Stimulated activated CD8-positive, alpha-beta memory T cell treated with anti-CD3 and anti-CD28 coated beads, Interleukin-2, amount 100 ng/mL, for 48 hours (primary cell): ENCODE measurements at regions not wholly inside any gene's neighbourhood (a gene's known extent, or its start where the extent isn't known, plus 50 kb on each side); places are given as distances from the start of the nearest gene placed in this dataset.
"Not testable (repeated sequence)": the region's sequence is repeated elsewhere in the genome, so short reads cannot be mapped to it uniquely, and the experiment has no call there.

Source experiments
- DNase-seq, 2 donors: peaks; one replicate each; pipeline ENCODE4 v3.0.0-alpha.2; 2020; ENCODE audit warnings: low read depth in 2 of 2

DNA sequence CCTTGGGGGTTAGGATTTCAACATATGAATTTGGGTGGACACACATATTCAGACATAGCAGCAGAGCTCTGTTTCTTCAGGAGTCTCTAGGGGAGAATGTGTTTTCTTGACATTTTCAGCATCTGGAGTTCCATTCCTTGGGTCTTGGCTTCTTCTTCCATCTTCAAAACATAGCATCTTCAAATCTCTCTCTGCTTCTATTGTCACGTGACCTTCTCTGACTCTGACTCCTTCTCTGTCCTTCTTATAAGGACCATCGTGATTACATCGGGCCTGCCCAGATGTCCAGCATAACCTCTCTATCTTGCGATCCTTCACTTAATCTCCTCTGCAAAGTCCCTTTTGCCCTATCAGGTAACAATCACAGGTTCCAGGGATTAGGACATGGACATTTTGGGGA, 101.0 kb upstream of the CHD6 start:
- DNase-seq, result no peak

DNA sequence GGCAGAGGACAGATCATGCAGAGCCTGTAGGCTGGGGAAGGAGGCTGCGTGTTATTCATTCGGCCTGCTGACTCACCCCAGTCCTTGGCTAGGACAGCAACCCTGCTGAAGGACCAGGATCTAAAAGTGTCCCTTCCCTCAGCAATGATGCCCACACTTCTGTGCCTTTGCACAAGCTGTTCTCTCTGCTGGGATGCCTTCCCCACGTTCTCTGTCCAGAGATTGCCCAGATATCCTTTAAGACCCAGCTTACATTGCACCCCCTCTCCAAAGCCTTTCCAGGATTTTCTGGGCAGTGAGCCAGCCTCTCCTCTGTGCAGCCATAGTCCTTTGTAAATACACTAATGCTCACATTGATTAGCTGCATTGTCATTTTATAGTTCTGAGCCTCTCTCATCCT, 99.3 kb upstream of the CHD6 start:
- DNase-seq, result no peak

DNA sequence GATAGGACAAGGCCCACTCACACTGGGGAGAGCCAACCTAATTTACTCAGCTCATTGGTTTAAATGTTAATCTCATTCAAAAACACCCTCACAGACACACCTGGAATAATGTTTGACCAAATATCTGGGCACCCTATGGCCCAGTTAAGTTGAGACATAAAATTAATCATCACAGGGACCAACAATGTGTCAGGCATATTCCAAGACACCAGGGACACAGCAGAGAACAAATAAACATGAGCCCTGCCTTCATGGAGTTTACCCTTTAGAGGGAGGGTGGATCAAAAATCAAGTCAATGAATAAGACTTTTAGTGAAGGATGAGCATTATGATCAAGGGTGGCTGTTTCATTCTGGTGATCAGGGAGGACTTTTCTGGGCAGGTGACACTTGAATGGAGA, 98.7 kb upstream of the CHD6 start:
- no peak for DNase-seq

DNA sequence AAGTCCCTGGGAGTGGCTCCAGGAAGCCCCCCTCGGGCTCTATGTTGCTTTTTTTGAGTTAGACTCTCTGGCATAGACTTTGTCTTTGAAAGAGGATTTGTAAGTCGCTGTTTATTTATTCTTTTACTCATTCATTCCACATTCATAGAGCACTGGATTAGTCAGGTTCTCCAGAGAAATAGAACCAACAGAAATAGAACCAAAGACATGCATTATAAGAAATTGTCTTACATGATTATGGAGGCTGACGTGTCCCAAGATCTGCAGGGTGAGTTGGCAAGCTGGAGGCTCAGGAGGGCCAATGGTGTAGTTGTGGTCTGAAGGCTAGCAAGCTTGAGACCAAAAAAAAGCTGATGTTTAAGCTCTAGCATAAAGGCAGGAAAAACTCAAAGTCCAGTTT, 98.3 kb upstream of the CHD6 start:
- no peak for DNase-seq

DNA sequence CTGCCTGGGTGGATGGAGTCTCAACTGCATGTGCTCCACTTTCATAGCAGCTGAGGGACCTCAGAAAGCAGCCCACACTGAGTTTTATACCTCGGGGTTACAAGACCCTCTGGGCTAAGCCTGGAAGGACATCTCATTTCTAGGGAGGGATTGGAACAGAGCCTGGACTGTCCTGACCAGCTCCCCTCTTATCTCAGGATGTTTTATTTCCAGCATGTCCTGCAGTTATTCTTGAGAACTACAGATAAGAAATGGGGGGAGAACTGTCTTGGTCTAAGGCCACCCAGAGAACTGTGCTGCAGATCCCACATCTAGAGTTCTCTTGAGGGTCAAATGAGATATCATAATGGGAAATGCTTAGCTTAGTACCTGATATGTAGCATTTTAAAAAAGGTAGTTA, 97.3 kb upstream of the CHD6 start:
- no peak for DNase-seq

DNA sequence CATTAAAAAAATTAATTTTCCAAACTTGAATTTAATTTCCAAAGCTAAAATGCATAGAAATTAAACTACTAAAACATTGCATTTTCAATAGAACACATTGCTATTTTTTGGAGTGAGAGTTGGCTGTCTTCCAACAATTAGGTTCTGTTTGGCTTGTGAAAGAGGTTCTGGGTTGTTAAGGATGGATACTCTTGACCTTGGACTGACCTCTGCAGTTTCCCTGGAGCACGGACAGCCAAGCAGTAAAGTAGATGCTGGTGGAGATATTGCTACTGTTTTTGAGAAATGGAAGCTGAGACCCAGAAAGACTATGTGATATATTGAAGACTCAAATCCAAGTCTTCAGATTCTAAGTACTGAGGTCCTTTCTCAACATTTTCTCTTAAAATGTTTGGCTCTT, 95.9 kb upstream of the CHD6 start:
- DNase-seq, result no peak

DNA sequence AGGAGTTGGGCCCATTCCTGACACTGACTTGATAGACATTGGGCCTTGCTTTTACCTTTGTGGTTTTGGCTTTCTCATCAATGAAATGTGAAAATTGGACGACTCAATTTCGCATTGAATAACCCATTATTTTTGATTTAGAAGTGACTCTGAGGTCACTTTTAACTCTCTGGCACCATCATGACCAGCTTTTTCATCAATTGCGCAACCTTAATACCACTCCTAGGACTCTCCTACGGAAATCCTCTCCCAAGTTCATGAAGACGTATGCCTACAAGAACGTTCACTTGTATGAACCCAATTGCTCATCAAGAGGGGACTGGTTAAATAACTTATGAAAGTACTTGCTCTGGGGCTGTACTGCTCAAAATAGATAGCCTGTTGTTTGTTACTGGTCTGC, 86.7 kb upstream of the CHD6 start:
- no peak for DNase-seq

DNA sequence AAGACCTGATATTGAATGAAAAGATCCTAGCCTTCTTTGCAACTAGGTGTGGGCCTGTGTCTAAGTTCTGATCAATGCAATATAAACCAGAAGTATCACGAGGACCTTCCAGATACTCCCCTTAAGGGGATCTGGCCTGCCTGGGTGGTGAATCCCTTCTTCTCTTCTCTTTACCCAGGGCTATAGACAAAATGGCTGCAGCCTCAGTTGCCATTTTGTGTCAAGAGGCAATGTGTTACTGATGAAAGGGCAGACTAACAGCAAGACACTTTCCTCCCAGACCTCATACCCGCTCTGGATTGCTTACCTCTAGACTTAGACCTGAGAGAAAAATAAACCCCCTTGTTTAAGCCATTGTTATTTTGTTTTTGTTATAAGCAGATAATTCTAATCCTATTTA, 84.5 kb upstream of the CHD6 start:
- DNase-seq, result no peak

DNA sequence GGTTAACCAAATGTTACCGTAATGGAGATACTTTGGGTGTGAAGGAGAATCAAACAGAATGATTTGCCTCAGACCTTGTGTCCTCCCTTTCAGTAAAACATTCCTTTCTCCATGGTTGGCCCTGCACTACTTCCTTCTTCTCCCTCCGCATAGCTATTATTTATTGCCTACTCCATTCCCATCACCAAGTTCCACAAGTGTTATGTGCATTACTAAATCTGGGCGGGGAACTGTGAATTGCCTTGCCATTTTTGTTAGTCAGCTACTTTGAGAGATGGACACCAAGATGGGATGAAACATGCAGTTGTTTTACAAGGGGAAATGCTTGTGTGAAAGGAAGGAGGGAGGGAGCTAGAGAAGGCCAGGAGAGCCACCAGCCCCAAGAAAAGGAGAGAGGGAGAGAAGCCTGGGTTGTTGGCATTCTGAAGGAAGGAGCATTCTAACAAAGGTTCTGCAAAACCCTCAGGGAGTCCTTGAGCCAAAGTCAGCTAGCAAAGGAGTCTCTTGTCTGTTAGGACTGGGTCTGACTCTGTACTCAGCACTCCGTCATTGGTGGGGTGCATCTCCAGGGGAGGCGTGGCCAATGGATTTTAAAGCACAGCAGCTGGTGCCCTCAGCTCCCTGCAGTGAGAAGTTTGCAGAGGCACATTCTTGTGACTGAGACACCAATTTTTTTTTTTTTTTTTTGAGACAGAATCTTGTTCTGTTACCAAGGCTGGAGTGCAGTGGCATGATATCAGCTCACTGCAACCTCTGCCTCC, 83.6 kb upstream of the CHD6 start:
- DNase-seq, result no peak

DNA sequence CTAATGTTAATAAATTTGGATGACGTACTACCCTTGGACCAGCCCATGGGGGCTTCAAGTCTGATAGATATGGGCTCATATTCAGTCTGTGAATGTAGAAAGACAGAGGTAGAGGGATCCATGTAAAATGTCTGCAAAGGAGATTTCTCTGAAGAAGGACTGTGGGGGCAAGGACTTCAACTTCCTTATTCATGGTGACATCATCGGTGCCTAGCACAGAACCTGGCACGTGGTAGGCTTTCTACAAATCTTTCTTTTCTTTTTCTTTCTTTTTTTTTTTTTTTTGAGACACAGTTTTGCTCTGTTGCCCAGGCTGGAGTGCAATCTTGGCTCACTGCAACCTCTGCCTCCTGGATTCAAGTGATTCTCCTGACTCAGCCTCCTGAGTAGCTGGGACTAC, 81.5 kb upstream of the CHD6 start:
- not testable (repeated sequence) for DNase-seq

DNA sequence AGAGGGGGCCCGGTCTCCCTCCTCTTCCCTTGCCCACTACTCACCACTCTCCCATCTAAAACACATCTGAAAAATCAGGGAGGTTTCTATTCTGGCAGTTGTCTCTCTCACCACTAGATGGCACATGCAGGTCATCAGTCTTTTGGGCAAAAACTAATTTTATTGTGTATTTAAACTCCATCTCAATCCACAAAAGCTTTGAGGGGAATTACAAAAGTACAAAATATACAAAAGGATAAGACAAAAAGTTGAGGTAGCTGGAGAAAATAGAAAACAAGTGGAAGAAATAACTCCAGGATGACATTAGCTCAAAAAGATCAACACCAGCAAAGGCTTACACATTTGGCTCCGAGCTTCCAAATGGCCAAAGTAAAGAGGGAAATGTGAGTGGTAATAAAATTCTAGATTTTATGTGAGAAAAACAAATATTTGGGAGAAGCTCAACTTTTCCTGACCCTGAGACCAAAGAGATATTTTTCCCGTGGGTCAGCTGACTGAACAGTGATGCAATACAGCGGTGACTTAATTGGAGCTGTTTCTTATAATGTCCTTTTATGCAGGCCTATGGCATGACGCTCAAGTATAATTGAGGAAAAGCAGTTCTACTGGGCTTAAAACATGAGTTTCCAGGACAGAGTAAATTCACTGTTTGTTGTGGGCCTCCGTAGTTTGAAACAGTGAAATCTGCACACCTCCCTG, 79.8 kb upstream of the CHD6 start:
- no peak for DNase-seq

DNA sequence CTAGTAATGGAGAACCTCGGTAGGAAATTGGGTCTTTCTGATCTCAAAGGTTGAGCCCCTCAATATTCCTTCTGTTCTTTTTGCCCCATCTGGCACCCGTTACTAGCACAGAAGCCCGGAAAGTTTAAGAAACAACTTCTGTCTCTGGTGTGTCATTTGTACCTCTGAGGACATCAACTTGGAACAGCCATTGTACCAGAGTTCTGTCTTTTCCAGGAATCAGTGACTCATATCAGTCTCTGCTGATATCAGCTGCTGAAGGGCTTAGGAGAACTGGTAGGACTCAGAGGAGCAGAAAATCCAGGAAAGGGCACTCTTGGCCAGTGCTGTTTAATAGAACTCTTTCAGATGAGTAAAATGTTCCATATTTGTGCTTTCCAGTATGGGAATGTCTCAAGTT, 78.3 kb upstream of the CHD6 start:
- no peak for DNase-seq

DNA sequence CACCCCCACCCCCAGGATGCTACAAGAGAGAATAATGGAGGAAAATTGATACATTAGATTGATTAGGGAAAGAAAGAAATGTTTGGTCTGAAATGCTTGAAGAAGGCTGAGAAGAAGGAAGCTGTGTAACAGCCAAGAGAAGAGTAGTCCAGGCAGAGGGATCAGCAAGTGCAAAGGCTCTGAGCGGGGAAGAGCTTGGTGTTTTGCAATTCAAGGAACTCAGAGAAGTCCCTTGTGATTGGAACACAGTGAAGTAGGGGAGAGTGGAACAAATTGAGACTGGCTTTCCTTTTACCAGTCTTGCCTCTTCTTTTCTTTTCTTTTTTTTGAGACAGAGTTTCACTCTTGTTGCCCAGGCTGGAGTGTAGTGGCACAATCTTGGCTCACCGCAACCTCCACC, 76.6 kb upstream of the CHD6 start:
- no peak for DNase-seq

DNA sequence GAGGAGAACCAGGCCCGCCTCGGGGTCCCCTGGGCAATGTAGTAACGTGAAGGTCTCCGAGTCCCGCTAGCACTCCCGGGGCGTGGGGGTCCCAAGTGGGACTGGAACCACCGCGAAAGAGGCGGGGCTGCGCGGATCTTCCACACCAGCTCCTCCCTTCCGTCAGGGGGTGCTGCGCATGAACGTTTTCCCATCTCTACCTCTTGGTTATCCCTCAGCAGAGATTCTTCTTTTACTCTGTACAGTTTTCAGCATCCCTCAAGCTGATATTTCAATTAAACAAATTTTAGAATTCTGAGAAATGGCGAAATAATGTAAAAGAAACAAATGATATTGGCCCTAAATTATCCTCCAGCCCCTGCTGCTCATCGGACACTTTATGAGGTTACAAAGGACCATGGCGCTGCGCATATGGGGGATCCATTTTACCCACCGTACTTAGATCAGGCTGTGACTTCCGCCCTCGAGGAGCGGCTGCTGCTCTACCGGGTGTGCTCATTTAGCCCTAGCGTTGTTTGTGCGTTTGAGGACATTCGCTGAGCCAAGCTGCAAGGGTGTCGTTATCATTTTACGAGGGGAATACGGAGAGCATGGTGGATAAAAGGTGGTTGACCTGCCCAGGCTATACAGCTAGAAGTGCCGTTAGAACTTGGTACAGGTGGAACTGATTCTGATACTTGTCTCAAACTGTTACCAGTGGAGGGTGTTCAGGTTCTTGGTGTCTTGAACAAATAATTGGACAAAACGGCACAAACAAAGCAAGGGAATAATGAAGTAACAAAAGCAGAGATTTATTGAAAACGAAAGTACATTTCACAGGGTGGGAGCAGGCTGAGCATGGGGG, 75.2 kb upstream of the CHD6 start:
- DNase-seq, result peak; percentile 54 to 59

DNA sequence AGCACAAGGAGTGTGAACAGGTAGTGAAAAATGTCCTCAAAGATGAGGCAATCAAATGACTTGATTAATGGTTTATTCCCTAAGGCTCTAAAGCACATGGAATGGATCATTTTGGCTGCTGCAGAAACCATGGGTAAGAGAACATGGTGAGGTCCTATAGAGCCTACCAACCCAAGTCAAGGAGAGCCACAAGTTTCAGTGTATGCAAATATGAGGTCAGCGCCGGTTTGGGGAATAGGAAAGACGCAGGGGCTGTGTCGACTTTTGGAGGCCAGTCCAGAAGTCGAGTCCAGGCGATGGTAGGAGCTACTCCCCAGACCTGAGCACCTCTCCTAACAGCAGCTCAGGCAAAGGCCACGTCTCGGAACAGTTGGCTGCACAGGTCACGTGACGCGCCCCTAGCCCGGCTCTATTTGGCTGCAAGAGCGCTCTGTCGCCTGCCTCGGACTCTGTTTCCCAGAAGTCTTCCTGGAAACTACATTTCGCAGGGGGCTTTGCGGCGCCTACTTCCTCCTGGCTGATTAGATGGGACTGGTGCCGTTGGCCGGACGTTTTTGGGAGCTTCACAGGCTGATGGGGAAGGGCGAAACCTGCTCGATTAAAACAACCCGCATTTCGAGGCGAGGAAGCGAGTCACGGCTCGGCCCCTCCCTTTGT, 74.4 kb upstream of the CHD6 start:
- DNase-seq, result peak; percentile 55 to 59

DNA sequence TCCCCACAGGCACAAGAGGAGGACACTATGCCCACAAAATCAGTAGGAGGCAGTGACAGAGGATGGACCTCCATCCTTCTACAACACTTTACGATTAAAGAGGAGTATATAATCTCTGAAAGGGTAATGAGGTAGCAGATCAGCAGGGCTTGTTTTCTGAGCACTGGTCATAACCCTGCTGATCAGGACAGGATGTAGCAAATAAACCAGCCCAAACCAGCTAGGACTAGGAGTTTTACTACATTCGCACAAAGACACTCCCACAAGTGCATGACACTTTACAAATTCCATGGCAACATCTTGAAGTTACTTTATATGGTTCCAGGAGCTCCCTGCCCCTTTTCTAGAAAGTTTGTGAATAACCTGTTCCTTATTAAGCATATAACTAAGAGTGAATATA, 73.3 kb upstream of the CHD6 start:
- DNase-seq, result no peak

DNA sequence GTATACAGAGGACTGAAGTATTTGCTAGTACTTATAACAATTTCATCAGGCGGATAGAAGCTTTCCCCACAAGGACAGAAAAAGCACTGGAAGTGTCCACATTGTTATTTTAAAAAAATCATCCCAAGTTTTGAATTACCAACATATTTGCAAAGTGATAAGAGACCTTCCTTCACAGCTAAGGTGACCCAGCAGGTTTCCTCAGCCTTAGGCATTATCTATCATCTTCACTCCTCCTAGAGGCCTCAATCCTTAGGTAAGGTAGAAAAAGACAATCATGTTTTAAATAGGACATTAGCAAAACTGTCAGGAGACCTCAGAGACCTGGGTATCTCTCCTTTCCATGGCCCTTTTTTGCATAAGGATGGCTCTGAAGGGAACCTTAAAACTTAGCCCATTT, 72.5 kb upstream of the CHD6 start:
- no peak for DNase-seq

DNA sequence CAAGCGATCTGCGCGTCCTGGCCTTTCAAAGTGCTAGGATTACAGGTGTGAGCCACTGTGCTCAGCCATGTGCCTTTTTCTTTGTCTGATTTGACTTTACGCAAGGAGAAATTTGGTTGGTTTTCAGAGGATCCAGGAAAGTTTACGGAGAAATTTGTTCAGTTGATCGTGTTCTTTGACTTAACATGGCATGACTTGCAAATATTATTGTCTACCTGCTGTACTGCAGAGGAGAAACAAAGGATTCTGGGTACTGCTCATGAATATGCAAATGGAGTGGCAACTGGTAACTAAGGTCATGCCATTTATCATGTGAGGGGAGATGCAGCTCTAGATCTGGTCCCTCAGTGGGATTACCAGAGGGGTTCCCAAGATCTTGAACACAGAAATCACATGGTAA, 68.8 kb upstream of the CHD6 start:
- DNase-seq, result no peak

DNA sequence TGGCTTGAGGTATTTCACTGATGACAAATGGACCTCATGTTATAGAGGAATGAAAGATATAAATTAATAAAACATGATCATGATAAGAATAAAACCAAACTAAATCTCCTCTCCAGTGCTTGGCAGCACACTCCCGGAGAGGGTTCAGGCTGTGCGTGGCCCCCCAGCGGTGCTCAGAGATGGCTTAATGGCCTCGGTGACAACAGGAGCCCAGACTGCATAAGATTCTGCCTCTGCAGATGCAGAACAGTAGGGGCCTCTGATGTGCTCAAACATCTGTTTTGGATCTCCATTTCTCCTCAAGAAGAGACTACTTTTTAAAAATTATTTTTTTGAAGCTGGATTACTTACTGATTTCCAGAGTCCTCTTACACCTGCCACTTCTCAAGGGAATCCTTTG, 67.0 kb upstream of the CHD6 start:
- DNase-seq, result not testable (repeated sequence)

DNA sequence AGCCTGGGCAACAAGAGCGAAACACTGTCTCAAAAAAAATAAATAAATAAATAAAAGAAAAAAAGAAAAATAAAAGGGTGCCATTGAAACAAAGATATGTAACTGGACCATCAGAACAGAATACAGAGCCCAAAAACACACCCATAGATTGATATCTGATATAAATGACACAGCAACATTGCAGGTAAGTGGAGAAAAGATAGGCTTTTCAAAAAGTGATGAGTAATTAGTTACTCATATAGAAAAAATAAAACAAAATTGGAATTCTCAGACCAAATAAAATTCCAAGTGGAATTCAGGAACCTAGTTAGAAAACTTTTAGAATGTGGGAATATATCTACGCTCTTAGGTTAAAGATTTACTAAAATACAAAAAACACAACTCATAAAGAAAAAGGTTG, 60.6 kb upstream of the CHD6 start:
- no peak for DNase-seq

DNA sequence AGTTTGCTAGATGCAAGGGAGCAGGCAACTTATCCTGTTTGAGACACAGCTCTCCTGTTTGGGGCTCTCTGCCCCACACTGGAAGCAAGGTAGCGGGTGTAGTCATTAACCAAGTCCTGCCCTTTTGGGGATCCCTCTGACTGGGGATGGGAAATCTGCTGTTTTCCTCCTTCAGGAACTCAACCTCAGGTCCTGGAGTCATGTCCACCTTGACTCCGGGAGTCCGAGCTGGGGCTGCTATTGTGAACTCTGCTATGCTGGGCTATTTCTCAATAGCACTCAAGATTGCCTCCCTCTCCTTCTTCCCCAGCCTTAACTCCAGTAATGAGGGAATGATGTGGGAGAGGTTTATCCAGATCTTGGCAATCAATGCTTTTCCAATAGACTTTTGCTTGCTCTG, 54.1 kb upstream of the CHD6 start:
- no peak for DNase-seq

DNA sequence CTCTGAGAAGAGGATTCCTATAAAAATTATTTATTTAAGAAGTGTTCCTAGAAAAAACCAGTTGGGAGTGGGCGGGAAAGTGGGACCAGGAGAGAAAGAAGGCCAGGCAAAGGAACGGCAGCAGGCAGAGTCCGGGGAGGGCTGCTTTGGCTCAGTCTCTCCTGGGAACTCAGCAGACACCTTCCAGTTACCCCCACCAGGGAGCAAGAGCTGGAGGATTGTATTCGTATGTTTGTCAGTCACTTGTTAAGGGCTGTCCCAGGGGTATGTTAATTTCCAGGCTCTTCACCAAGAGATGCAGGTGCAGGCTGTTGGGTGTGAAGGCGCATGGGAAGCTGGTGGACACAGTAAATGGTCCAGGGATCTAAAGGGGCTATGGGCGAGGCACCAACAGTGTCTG, 53.0 kb upstream of the CHD6 start:
- no peak for DNase-seq
